GM21390 (cell line): ENCODE measurements at regions not wholly inside any gene's neighbourhood (a gene's known extent, or its start where the extent isn't known, plus 50 kb on each side); places are given as distances from the start of the nearest gene placed in this dataset.
"Not testable (repeated sequence)": the region's sequence is repeated elsewhere in the genome, so short reads cannot be mapped to it uniquely, and the experiment has no call there.

ENCODE experiments used
- ATAC-seq: cut with Tn5 transposase; IDR thresholded peaks from one replicate; pipeline ENCODE4 v1.9.1; 2021; ENCODE audit not compliant: unreplicated experiment

DNA sequence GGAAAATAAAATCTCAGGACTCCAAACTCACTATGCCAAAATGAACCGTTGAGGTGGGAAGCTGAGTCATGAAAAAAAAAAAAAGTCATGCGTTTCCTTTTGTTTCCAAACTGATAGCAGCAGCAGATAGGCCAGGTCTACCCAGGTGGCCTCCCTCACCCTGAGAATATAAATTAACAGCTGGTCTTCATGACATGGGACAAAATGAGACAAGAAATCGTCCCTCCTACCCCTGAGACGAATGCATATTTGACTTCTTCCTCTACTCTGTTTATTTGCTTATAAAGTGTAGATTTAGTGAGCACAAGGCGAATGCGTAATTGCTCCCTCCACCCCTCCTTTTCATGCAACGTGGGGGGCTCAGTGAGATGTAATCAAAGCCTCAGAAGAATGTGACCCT lies 204.3 kb downstream of the TMEM121 start:
- ATAC-seq: not testable (repeated sequence)

- not testable (repeated sequence) for ATAC-seq
Observed at GRCh38 chr14:105731221-105731985, 205.0 kb downstream of the TMEM121 start.

DNA sequence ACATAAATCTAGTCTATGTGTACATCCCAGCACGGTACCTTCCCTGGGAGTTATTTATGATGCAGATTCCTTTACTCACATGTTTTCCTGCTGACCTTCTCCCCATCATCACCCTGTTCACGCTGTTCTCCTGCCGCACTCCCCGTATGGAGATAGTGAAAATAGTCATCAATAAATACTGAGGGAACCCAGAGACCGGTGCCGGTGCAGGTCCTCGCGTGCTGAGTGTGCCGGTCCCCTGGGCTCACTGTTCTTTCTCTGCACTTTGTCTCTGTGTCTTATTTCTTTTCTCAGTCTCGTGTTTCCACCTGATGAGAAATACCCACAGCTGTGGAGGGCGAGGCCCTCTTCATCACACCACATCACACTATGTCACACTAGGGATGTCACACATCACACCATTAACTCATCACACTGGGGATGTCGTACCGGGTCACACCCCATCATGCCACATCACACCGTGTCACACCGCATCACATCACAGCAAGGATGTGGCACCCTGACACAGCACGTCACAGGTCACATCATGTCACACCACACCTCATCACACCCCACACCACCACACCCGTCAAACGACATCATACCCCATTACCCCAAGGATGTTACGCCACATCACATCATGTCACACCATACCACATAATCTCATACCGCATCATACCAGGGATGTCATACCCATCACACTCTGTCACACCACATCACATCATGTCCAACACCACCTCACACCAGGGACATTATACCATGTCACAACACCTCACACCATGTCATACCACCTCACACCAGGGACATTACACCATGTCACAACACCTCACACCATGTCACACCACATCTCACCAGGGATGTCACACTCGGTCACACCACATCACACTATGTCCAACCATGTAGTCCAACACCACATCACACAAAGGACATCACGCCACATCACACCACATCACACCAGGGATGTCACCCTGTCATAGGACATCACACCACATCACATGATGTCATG lies 207.0 kb downstream of the TMEM121 start:
- no peak for ATAC-seq

DNA sequence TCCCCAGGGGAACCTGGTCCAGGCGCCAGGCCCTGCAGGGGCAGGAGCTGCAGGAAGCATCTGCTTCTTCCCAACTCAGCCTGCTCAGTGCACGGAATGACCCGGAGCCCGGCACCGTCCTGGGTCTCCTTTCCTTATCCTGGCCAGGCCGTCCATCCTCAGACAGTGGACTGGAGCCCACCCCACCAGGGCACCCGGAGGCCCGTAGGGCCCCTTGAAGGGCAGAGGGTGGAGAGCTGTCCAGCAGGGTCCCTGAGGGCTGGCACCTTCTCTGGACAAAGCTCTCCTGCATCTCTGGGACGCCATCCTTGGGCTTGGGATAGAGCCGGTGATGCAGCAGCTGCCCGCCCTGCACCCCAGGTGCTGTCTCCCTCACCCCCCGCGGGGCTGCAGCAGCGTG lies 207.9 kb downstream of the TMEM121 start:
- ATAC-seq: not testable (repeated sequence)

DNA sequence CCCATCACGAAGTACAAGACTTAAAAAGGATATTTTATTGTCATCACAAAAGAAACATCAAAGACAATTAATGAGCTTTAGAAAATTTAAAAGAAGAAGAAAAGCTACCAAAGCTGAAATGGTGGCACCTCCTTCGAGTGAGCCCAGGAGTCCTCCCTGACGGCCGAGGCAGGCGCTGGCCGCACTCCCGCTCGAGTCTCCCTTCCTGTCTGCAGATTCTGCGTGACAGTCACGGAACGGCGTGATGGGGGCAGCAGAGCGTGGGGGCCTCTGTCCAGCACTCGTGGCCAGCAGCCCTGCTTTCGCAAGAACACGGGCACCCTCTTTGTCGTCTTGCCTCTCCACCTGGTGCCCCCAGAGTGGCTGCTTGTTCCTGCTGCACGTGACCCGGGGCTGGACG lies 209.9 kb downstream of the TMEM121 start:
- not testable (repeated sequence) for ATAC-seq

DNA sequence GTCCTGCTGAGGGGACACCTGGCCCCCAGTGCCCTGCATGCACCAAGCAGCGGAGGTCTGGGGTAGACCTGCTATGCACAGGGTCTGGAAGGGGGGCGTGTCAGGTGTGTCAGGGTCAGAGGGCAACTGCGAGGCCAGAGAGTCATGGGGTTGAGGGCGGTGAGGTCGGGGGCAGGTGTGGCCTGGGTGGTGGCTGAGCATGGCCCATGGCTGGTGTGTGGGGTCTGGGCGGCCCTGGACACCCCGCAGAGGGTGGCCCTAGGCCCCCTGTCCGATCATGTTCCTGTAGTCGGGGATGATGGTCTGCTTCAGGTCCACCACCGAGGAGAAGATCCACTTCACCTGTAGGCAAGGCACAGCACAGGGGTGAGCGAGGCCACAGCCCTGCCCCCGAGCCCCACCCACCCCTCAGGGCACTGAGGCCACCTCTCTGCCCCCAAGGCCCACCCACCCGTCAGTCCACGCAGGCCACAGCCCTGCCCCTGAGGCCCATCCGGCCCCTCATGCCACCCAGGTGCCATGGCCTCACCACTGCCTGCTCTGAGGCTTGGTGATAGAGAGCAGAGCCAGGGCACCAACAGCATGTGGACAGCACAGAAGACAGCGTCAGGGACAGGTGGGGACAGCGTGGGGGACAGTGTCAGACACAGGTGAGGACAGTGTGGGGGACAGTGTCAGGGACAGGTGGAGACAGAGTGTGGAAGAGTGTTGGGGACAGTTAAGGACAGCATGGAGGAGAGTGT lies 211.3 kb downstream of the TMEM121 start:
- ATAC-seq: no peak

- no peak for ATAC-seq
Observed at GRCh38 chr14:105738638-105739037, 212.3 kb downstream of the TMEM121 start.

- ATAC-seq: no peak
Observed at GRCh38 chr14:105739331-105740102, 213.1 kb downstream of the TMEM121 start.

- ATAC-seq: not testable (repeated sequence)
Observed at GRCh38 chr14:105740272-105740671, 213.9 kb downstream of the TMEM121 start.

DNA sequence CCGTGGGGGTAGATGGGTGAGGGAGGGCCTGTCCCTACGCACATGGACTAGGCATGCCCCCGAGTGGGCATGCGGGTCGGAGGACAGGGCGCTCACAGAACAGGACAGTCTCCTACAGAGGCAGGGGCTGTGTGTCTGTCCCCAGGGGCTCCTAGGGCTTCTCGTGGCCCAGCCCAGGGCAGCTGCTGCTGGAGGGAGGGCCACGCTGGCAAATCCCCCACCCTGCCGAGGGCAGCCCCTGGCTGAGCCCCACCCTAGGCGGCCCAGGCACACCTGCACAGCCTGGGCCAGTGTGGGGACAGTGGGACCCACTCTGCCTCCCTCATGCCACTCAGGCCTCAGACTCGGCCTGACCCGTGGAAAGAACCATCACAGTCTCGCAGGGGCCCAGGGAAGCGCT lies 214.6 kb downstream of the TMEM121 start:
- ATAC-seq: not testable (repeated sequence)

DNA sequence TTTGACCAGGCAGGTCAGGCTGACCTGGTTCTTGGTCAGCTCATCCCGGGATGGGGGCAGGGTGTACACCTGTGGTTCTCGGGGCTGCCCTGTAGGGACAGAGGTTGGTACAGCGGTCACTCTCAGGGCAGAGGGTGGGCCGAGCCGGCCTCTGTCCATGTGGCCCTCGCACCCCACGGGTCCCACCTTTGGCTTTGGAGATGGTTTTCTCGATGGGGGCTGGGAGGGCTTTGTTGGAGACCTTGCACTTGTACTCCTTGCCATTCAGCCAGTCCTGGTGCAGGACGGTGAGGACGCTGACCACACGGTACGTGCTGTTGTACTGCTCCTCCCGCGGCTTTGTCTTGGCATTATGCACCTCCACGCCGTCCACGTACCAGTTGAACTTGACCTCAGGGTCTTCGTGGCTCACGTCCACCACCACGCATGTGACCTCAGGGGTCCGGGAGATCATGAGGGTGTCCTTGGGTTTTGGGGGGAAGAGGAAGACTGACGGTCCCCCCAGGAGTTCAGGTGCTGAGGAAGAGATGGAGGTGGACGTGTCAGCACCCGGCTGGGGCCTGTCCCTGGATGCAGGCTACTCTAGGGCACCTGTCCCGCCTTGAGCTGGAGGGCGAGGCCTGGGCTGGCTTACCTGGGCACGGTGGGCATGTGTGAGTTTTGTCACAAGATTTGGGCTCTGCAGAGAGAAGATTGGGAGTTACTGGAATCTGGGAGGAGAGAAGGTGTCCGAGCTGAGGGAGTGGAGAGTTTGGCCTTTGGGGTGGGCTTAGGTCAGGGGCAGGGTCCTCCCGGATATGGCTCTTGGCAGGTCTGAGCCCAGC lies 215.5 kb downstream of the TMEM121 start:
- ATAC-seq: not testable (repeated sequence)

- ATAC-seq: no peak
Observed at GRCh38 chr14:105742531-105742848, 216.1 kb downstream of the TMEM121 start.

DNA sequence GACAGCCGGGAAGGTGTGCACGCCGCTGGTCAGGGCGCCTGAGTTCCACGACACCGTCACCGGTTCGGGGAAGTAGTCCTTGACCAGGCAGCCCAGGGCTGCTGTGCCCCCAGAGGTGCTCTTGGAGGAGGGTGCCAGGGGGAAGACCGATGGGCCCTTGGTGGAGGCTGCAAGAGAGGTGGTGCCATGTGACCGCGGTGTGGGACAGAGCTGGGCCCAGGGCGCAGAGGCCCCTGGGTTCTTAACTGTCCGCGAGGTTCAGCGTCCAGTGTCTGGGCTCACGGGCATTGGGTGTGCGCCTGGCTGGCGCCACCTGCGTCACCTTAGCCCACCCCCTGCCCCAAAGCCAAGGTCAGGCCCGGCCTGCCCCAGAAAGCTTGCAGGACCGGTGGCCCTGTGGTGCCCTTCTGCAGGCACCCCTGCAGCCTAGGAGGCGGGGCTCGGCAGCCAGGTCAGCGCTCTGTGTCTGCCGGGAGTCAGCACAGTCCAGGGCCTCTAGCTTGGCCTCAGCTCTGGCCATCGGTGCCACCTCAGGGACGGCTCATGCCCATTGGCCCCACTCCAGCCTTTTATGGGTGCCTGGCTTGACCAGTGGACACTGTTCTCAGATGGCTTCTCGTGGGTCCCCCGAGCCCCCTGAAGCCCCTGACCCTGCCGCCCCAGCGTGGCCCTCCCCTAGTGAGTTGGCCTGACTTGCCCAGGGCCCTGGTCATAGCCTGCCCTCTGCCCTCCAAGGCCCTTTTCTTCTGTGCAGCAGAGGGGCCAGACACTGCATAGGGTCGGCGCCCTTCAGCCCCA lies 216.7 kb downstream of the TMEM121 start:
- not testable (repeated sequence) for ATAC-seq

DNA sequence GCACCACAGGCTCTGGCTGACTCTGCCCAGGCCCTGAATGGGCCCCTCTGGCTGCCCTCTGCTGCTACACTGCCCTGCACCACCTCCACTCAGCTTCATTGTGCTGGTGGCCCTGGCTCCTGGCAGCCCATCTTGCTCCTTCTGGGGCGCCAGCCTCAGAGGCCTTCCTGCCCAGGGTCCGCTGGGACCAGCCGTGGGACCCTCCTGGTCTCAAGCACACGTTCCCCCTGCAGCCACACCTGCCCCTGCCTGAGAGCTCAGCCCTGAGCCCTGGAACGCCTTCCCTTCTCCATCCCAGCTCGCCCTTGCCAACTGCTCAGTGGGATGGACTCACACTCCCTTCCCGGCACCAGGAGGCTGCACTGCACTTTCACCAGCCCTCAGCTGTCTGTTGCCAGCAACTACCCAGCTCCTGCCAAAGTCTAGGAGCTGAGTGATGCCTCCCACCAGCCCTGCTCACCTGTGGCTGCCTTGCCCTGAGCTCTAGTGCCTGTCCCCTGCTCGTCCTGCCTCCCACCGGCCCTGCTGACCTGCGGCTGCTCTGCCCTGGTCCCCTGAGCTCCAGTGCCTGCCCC lies 217.9 kb downstream of the TMEM121 start:
- not testable (repeated sequence) for ATAC-seq

DNA sequence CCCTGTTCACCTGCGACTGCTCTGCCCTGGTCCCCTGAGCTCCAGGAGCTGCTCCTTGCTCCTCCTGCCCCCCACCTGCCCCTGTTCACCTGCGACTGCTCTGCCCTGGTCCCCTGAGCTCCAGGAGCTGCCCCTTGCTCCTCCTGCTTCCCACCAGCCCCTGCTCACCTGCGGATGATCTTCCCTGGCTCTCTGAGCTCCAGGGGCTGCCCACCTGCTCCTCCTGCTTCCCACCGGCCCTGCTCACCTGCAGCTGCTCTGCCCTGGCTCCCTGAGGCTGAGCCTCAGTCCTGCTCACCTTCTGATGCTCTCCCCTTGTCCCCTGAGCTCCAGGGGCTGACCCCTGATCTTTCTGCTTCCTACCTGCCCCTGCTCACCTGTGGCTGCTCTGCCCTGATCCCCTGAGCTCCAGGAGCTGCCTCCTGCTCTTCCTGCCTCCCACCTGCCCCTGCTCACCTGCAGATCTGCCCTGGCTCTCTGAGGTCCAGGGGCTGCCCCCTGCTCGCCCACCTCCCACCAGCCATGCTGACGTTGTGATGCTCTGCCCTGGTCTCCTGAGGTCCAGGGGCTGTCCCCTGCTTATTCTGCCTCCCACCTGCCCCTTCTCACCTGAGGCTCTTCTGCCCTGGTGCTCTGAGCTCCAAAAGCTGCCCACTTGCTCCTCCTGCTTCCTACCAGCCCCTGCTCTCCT lies 219.2 kb downstream of the TMEM121 start:
- ATAC-seq: no peak

DNA sequence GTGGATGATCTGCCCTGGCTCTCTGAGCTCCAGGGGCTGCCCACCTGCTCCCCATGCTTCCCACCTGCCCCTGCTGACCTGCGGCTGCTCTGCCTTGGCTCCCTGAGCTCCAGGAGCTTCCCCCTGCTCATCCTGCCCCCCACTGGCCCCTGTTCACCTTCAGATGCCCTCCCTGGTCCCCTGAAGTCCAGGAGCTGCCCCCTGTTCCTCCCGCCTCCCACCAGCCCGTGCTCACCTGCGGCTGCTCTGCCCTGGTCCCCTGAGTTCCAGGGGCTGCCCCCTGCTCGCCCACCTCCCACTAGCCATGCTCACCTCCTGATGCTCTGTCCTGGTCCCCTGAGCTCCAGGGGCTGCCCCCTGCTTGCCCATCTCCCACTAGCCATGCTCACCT lies 219.7 kb downstream of the TMEM121 start:
- ATAC-seq: no peak

- not testable (repeated sequence) for ATAC-seq
Observed at GRCh38 chr14:105746800-105747502, 220.6 kb downstream of the TMEM121 start.
